GM21423 (cell line): ENCODE measurements at regions not wholly inside any gene's neighbourhood (a gene's known extent, or its start where the extent isn't known, plus 50 kb on each side); places are given as distances from the start of the nearest gene placed in this dataset.

ENCODE experiments used
- ATAC-seq: cut with Tn5 transposase; IDR thresholded peaks from one replicate; pipeline ENCODE4 v1.9.1; 2021; ENCODE audit warnings: mild to moderate bottlenecking, moderate library complexity; ENCODE audit not compliant: unreplicated experiment

DNA sequence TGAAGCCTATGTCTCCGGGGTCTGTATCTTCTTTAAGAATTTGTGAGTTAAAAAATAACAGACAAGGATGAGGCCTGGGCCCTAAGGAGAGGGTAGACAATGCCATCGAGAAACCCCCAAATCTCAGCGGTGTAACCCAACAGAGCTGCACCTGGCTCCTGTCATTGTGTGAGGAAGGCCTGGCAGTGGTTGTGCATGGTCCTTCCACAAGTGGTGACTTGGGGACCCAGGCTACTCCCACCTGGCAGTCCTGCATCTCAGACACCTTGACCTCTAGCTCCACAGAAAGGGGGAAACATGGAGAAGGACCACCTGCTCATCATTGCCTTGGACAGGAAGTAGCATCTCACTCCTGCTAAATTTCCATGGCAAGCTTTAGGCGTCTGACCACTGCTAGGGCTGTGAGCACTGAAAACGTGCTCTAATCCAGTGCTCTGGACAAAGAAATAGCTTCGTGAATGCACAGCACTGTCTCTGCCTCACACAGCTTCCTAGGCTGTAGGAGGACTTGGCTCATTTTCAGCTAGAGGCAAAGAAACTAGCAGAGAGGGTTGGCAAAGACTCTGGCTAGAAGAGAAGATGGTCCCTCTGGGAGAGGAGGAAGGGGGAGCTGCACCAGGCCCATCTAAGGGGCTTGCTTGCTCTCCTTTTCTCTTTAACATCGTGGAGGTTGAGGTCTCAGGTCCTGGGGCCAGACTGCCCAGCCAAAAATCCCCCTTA lies 273.9 kb upstream of the ZMIZ1 start:
- ATAC-seq = no peak

DNA sequence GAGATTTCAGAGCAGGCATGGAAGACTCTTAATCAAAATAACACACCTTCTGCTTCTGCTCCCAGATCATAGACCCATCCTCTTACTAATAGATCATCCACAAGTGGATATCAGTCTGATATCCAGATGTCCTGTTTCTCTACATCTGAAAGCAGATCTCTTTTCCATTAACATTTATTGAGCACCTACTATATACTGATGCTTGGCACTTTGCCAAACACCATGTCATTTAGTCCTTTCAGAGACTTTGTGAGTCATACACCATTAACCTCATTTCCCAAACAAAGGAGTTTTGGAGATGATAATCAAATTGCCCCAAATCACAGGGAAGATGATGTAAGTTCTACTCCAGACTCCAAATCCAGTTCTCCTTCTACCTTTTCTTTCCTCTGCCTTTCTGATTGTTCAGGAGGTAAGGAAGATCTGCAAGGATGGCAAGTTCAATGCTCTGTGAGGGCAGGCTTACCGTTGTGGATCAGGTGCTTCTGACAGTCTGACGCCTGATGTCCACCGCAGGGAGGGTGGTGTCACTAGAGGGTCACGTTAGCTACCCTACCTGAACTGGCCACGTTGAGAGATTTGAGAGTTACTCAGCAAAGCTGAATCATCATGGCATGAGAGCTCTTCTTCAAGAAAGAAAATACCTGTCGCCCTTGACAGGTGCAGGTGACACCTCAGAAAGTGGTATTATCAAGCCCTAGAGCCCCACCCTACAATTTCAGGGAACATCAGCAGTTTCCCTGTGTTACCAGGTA lies 269.6 kb upstream of the ZMIZ1 start:
- no peak for ATAC-seq

- ATAC-seq = no peak
These were observed 268.8 kb upstream of the ZMIZ1 start for GRCh38 chr10:78800006-78800405.

GRCh38 chr10:78800535-78801320 lies 268.0 kb upstream of the ZMIZ1 start:
- ATAC-seq = no peak

GRCh38 chr10:78802431-78802830 lies 266.3 kb upstream of the ZMIZ1 start:
- no peak for ATAC-seq

DNA sequence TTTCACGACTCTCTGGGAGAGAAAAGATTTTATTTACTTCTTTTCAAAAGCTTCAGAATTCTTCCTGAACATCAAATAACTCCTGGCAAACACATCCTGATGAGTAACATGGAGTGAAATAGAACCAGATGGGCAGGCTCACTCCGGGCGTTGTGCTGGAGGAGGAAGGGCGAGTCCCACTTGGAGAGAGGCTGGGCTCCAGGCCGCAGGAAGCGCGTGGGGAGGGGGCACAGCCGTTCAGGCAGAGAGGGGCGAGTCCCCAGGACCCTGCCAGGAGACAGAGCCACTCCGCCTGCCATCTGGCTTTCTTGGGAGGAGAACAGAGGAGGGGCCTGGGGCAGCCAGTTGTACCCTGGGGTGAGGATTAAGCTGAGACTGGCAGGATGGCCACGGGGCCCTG lies 265.9 kb upstream of the ZMIZ1 start:
- ATAC-seq = no peak

GRCh38 chr10:78803710-78804109 lies 265.1 kb upstream of the ZMIZ1 start:
- ATAC-seq = no peak

GRCh38 chr10:78804411-78805032 lies 264.2 kb upstream of the ZMIZ1 start:
- ATAC-seq = no peak

GRCh38 chr10:78805176-78805575 lies 263.6 kb upstream of the ZMIZ1 start:
- no peak for ATAC-seq

- no peak for ATAC-seq
These were observed 262.0 kb upstream of the ZMIZ1 start for GRCh38 chr10:78806681-78807221.

DNA sequence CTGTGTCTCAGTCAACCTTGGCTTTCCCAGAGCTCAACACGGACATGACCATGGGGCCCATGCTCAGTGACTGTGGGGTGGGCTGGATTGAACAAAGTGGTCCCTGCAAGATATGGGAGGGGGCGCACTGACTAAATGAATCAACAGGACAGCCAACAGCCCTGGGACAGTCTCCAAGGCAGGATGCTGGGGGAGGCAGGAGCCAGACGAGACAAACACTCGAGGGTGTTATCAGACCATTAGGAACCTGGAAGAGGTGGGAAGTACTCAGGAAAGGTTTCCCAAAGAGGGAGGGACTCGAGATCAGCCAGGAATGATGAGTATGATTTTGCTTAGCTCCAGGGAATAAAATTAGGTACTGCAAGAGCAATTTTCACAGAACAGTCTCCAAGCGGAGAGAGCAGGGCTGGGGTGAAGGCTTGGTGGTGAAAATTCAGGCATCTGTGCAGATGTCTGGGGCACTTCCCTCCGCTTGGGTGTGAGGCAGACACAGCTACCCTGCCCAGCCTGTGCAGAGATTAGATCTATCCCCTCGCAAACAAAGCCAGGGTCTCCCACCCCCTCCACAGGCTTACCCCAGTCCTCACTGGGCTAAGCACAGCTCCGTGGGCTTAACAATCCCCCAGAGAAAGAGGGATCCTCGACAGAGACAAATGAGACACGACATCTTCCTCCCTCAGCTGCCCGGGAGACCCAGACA lies 261.1 kb upstream of the ZMIZ1 start:
- ATAC-seq = no peak

- ATAC-seq = no peak
These were observed 260.5 kb upstream of the ZMIZ1 start for GRCh38 chr10:78808286-78808685.

GRCh38 chr10:78808736-78809367 lies 259.9 kb upstream of the ZMIZ1 start:
- no peak for ATAC-seq

DNA sequence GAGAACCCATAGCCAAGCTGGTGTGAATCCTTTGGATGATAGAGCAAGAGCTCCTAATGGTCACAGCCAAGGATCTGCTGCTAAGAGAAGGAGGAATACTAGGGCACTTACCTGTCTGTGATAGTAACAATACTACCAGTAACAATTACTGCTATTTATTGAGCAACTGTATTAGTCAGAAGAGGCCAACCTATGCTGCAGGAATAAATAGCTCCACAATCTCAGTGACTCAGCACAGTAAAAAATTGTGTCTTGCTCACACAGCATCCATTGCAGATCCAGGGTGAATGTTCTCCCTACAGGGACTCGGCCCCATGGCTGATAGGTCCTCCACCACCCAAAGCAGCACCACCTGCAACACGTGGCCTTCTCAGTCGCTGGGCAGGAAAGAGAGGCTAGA lies 257.6 kb upstream of the ZMIZ1 start:
- no peak for ATAC-seq

DNA sequence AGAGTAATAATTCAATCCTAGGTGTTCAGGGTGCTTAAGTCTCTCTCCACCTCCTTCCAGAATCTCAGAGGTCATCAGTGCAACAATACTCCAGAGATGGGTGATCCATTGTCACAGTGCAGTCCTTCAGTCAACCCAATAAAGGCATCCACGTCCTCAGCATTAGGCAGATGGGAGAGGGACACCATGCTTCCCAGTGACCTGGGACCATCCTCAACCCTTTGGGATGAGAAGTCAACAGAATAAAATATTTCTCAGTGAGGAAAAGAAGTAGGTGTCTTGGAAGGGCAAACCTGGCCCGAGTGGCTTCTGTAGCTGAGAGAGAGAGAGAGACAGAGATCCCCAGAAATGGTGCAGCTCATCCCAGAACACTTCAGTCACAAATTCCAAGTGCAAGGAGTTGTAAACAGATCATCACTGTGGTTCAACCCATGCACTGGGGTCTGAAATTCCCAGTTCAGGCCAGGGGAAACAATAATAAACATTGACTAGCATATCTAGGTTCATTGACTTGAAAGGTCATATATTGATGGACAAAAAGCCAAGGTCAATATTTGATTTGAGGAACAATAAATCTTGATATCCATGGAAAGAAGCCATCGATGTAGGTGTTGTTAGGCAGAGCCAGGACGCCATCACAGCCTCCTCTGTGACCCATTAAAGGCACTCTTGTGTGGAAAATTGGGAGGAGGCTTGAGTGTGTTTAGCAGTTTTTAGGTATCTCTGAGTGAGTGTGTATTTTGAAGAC lies 256.0 kb upstream of the ZMIZ1 start:
- no peak for ATAC-seq

GRCh38 chr10:78813526-78813925 lies 255.2 kb upstream of the ZMIZ1 start:
- ATAC-seq = no peak

GRCh38 chr10:78813998-78814399 lies 254.8 kb upstream of the ZMIZ1 start:
- ATAC-seq = no peak

DNA sequence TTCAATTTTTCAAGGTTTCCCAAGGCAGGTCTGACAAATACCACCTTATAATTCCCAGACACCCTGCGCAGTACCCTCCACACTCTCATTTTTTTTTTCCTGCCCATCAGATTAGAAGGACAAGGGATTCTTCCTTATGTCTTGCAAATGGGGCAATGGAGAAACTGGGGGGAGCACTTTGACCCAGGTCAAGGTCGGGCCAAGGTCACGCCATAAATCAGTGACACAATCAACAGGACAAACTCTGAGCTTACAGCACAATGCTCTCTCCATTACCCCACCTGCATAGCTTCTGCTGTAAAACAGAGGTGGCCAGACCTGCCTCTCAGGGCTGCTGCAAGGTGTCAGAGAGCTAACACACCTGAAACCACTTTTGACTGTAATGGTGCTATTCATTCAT lies 254.4 kb upstream of the ZMIZ1 start:
- no peak for ATAC-seq

DNA sequence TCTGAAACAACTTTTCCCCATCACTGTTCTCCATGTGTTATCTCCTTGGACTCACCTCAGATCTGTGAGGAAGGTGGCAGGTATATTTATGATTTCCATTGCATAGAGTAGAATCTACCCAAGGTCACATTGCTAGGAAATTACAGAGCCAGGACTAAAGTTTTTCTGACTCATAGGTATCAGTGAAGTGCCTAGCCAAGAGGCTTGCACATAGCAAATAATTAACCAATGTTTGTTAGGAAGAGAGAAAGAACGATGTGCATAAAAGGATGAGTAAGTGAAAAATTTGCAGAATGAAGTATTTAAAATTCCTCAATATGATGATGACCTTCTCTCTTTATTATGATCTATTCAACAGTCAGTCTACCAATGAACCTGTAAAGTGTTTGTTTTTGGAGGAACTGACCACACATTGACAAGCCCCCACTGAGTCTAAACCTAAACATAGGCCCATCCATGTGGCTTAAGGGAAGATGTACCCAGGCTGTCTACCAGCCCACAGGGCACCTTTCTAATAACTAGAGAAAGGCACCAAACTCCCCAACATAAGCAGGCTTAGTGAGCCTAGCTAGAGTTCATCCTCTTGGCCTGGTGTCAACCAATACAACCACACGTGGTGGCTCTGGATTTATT lies 252.9 kb upstream of the ZMIZ1 start:
- ATAC-seq = no peak
